Epithelial cell of proximal tubule (primary cell): ENCODE measurements at regions not wholly inside any gene's neighbourhood (a gene's known extent, or its start where the extent isn't known, plus 50 kb on each side); places are given as distances from the start of the nearest gene placed in this dataset.

ENCODE experiments used
- DNase-seq: peaks from one replicate; pipeline ENCODE4 v3.0.0-alpha.2; 2011; ENCODE audit warnings: low read depth
- H3K4me3 ChIP-seq: 2 replicates; pipeline ENCODE4 v1.5.1; 2011; ENCODE audit warnings: low read depth, mild to moderate bottlenecking, low read length
- TF ChIP-seq, protein P1 (sequence below): conservative IDR thresholded peaks from 2 replicates; pipeline ENCODE4 v1.5.1; 2012; ENCODE audit warnings: low read depth, mild to moderate bottlenecking, low read length

DNA sequence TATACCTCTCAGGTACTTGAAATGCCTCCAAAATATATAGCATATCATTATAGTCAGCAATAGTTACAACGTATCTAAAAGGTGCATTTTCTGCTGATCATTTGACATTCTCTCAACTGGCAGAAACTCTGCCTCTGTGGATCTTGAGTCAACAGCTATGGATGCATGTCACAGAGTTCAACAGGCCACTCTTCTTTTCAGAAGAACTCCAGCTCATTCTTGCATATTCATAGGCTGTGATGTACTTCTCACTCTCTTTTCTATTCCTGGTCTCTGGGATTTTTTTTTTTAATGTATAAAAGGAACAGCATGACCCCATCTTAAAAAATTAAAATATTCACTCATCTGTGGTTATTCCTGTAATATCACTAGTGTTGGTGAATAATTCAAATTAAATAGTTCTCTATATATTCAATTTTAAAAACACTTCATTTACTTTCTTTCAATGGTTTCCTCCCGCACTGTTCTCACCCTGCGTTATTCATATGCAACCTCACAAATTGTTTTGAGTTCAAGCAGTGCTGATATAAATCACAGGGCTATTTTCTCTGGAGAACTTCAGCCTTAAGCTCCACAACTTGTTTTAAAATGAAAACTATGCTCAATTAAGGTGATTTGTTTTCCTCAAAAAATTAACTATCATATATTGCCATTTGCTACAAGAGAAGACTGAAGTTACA, 1111.2 kb upstream of the ADGRL3 start:
- TF ChIP-seq, protein P1, sequence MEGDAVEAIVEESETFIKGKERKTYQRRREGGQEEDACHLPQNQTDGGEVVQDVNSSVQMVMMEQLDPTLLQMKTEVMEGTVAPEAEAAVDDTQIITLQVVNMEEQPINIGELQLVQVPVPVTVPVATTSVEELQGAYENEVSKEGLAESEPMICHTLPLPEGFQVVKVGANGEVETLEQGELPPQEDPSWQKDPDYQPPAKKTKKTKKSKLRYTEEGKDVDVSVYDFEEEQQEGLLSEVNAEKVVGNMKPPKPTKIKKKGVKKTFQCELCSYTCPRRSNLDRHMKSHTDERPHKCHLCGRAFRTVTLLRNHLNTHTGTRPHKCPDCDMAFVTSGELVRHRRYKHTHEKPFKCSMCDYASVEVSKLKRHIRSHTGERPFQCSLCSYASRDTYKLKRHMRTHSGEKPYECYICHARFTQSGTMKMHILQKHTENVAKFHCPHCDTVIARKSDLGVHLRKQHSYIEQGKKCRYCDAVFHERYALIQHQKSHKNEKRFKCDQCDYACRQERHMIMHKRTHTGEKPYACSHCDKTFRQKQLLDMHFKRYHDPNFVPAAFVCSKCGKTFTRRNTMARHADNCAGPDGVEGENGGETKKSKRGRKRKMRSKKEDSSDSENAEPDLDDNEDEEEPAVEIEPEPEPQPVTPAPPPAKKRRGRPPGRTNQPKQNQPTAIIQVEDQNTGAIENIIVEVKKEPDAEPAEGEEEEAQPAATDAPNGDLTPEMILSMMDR, result no peak
- no peak for DNase-seq
- no peak overlapping the region for H3K4me3 ChIP-seq

DNA sequence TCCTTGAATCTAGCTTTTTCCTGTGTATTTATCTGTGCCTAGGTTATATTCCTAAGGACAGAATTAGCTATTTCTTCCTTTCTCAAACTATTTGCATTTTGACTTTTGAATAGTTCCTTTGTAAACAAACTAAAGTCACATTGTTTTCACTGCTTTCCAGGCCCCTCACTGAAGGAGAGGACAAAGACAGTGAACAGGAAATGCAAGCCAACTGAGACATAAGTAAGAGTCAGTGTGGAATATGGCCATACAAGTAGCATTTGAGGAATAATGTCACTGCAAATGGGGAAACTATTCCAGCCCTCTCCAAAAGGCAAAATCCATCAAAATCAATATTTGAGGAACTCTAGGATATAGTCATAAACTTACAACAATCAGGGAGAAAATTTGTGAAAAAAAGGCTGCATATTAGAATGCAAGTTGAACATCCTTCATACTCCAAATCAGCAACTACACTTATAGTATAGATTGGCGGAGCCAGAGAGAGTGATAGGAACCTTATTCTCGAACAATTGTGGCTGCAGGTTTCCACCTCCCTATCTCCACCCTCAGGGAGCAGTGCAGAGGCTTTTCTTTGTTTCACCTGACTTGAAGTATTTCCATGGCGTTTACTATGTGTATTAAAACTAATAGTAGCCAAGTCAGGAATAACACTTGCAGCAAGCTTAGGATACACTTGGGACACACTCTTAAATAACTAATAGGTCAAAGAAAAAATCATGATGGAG, 1110.4 kb upstream of the ADGRL3 start:
- H3K4me3 ChIP-seq, result no peak overlapping the region
- DNase-seq, result no peak
- TF ChIP-seq, protein P1, result no peak

DNA sequence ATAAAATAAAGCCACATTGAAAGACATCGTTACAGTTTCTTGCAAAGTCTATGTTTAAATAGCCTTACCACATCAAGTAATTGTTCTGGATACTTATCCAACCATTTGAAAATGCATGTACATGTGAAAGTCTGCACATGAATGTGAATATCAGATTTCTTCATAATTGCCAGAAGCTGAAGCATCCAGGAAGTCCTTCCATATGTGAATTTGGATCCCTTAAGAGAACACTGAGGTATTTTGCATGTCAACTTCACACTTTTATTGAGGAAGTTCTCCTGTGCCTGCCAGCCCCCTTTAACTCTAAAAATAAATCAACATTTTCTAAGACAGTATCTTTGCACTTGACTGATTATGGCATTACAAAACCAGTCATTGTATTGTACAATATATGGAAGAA, 1103.5 kb upstream of the ADGRL3 start:
- no peak overlapping the region for H3K4me3 ChIP-seq
- no peak for DNase-seq
- TF ChIP-seq, protein P1, result no peak

DNA sequence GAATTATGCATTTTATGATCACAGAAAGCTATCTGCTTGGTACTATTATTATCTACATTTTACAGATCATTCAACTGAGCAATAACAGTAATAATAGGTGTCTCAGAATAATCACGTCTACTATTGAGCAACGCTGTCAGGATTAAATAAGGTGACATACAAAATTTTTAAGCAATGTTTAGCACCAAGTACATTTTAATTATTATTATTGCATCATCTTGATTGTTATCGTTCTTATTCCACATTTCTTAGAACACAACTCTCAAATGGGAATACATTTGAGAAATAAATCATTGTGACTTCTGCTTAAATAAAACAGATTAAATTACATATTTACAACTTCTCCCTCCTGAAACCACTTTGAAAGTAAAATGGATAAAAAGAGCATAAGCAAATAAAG, 1083.5 kb upstream of the ADGRL3 start:
- TF ChIP-seq, protein P1, result no peak
- H3K4me3 ChIP-seq, result no peak overlapping the region

DNA sequence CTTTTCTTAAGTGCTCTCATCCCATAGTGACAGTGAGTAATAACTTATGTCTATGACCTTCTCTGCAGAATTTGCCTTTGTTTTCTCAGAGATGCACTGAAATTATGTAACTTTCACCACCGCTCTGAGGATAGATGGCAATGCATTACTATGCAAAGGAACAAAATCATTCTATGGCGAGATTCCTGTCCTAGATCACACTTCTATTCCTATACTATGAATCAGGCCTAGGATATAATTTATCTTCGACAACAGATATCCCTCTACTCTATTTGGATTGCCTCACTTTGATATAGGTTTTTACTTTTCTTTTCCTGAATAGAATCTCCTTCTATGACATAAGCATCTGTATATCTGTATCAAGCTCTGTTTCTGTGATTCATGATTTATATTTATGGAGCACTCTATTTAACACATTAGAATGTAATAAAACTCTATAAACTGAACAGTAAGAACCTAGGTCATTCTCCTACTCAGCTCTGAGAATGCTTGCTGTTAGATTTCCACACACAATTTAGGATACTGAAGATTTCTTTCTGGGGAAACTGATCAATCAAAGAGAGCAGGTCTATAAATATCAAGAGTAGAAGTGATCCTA, 1082.3 kb upstream of the ADGRL3 start:
- DNase-seq, result no peak
- H3K4me3 ChIP-seq, result no peak overlapping the region
- TF ChIP-seq, protein P1, result no peak

More for the DNA sequence above, 1083.5 kb upstream of the ADGRL3 start:
- DNase-seq, result no peak

DNA sequence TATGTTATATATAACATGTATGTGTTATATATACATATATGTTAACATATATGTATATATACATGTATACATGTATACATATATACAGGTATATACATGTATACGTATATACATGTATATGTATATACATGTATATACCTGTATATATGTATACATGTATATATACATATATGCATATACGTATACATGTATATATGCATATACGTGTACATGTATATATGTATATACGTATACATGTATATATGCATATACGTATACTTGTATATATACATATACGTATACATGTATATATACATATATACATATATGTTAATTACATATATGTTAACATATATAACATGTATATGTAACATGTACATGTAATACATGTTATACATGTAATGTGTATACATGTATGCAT, 1077.3 kb upstream of the ADGRL3 start:
- DNase-seq, result no peak
- H3K4me3 ChIP-seq, result no peak overlapping the region
- TF ChIP-seq, protein P1, result no peak
